ENCODE measurements at regions not wholly inside any gene's neighbourhood (a gene's known extent, or its start where the extent isn't known, plus 50 kb on each side); places are given as distances from the start of the nearest gene placed in this dataset.

- Histone ChIP-seq H3K4me3 (ENCODE audit: low read depth, low read length) (no peak overlapping the region), H3K36me3 (ENCODE audit: insufficient read depth) (no peaks in the 10 kb centered on the region), H3K27ac (ENCODE audit: low read depth) (no peak overlapping the region), H3K4me1 (ENCODE audit: insufficient read depth) (no peaks in the 10 kb centered on the region)
- no peak for DNase-seq (ENCODE audit: extremely low spot score)
- 91% methylated on average over 2 of the region's 2 CpGs for WGBS
Measured at GRCh38 chr13:91058066-91058465, 289.4 kb upstream of the MIR17HG start.

- DNase-seq (ENCODE audit: extremely low spot score), result no peak
- Histone ChIP-seq H3K4me1 (ENCODE audit: insufficient read depth) (no peaks in the 10 kb centered on the region), H3K4me3 (ENCODE audit: low read depth, low read length) (no peak overlapping the region), H3K36me3 (ENCODE audit: insufficient read depth) (no peaks in the 10 kb centered on the region), H3K27ac (ENCODE audit: low read depth) (no peak overlapping the region)
Measured at GRCh38 chr13:91058919-91059318, 288.6 kb upstream of the MIR17HG start.

- 72% methylated on average over 4 of the region's 4 CpGs for WGBS
- H3K4me1 ChIP-seq (ENCODE audit: insufficient read depth), result no peaks in the 10 kb centered on the region
- no peaks in the 10 kb centered on the region for H3K36me3 ChIP-seq (ENCODE audit: insufficient read depth)
- DNase-seq (ENCODE audit: extremely low spot score), result no peak
- no peak overlapping the region for H3K27ac ChIP-seq (ENCODE audit: low read depth)
- no peak overlapping the region for H3K4me3 ChIP-seq (ENCODE audit: low read depth, low read length)
Measured at GRCh38 chr13:91066745-91067144, 280.7 kb upstream of the MIR17HG start.

GRCh38 chr13:91072486-91072885, 275.0 kb upstream of the MIR17HG start:
- 89% methylated on average over 2 of the region's 2 CpGs for WGBS
- no peaks in the 10 kb centered on the region for H3K36me3 ChIP-seq (ENCODE audit: insufficient read depth)
- DNase-seq (ENCODE audit: extremely low spot score), result no peak
- no peak overlapping the region for H3K4me3 ChIP-seq (ENCODE audit: low read depth, low read length)
- H3K27ac ChIP-seq (ENCODE audit: low read depth), result no peak overlapping the region
- H3K4me1 ChIP-seq (ENCODE audit: insufficient read depth), result no peaks in the 10 kb centered on the region

- DNase-seq (ENCODE audit: extremely low spot score), result no peak
- Histone ChIP-seq H3K4me3 (ENCODE audit: low read depth, low read length) (no peak overlapping the region), H3K4me1 (ENCODE audit: insufficient read depth) (no peaks in the 10 kb centered on the region), H3K27ac (ENCODE audit: low read depth) (no peak overlapping the region), H3K36me3 (ENCODE audit: insufficient read depth) (no peaks in the 10 kb centered on the region)
- 95% methylated on average over 2 of the region's 2 CpGs for WGBS
Measured at GRCh38 chr13:91074091-91074490, 273.4 kb upstream of the MIR17HG start.

- no peaks in the 10 kb centered on the region for H3K4me1 ChIP-seq (ENCODE audit: insufficient read depth)
- WGBS, result 96% methylated on average over 2 of the region's 2 CpGs
- no peaks in the 10 kb centered on the region for H3K36me3 ChIP-seq (ENCODE audit: insufficient read depth)
- DNase-seq (ENCODE audit: extremely low spot score), result no peak
- H3K27ac ChIP-seq (ENCODE audit: low read depth), result no peak overlapping the region
- no peak overlapping the region for H3K4me3 ChIP-seq (ENCODE audit: low read depth, low read length)
Measured at GRCh38 chr13:91076830-91077229, 270.7 kb upstream of the MIR17HG start.

GRCh38 chr13:91078093-91078679, 269.3 kb upstream of the MIR17HG start:
- 27% methylated on average over 4 of the region's 4 CpGs for WGBS
- DNase-seq (ENCODE audit: extremely low spot score), result no peak
- H3K36me3 ChIP-seq (ENCODE audit: insufficient read depth), result no peaks in the 10 kb centered on the region

GRCh38 chr13:91079176-91079575, 268.3 kb upstream of the MIR17HG start:
- Histone ChIP-seq H3K4me3 (ENCODE audit: low read depth, low read length) (no peak overlapping the region), H3K36me3 (ENCODE audit: insufficient read depth) (no peaks in the 10 kb centered on the region), H3K27ac (ENCODE audit: low read depth) (no peak overlapping the region), H3K4me1 (ENCODE audit: insufficient read depth) (no peaks in the 10 kb centered on the region)
- 84% methylated on average over 2 of the region's 2 CpGs for WGBS
- no peak for DNase-seq (ENCODE audit: extremely low spot score)

More at GRCh38 chr13:91078093-91078679, 269.3 kb upstream of the MIR17HG start:
- H3K4me1 ChIP-seq (ENCODE audit: insufficient read depth), result no peaks in the 10 kb centered on the region
- no peak overlapping the region for H3K27ac ChIP-seq (ENCODE audit: low read depth)
- no peak overlapping the region for H3K4me3 ChIP-seq (ENCODE audit: low read depth, low read length)

- Histone ChIP-seq H3K36me3 (ENCODE audit: insufficient read depth) (no peaks in the 10 kb centered on the region), H3K4me3 (ENCODE audit: low read depth, low read length) (no peak overlapping the region), H3K27ac (ENCODE audit: low read depth) (no peak overlapping the region), H3K4me1 (ENCODE audit: insufficient read depth) (no peaks in the 10 kb centered on the region)
- 45% methylated on average over 1 of the region's 1 CpG for WGBS
- no peak for DNase-seq (ENCODE audit: extremely low spot score)
Measured at GRCh38 chr13:91085127-91085526, 262.4 kb upstream of the MIR17HG start.

GRCh38 chr13:91086936-91087716, 260.4 kb upstream of the MIR17HG start:
- WGBS, result 41% methylated on average over 2 of the region's 2 CpGs
- Histone ChIP-seq H3K27ac (ENCODE audit: low read depth) (no peak overlapping the region), H3K4me3 (ENCODE audit: low read depth, low read length) (no peak overlapping the region), H3K36me3 (ENCODE audit: insufficient read depth) (no peaks in the 10 kb centered on the region), H3K4me1 (ENCODE audit: insufficient read depth) (no peaks in the 10 kb centered on the region)
- DNase-seq (ENCODE audit: extremely low spot score), result no peak

GRCh38 chr13:91097269-91097668, 250.2 kb upstream of the MIR17HG start:
- WGBS, result 84% methylated on average over 5 of the region's 5 CpGs
- no peaks in the 10 kb centered on the region for H3K36me3 ChIP-seq (ENCODE audit: insufficient read depth)
- no peak overlapping the region for H3K4me3 ChIP-seq (ENCODE audit: low read depth, low read length)
- no peak overlapping the region for H3K27ac ChIP-seq (ENCODE audit: low read depth)
- no peaks in the 10 kb centered on the region for H3K4me1 ChIP-seq (ENCODE audit: insufficient read depth)
- DNase-seq (ENCODE audit: extremely low spot score), result no peak

- Histone ChIP-seq H3K27ac (ENCODE audit: low read depth) (no peak overlapping the region), H3K36me3 (ENCODE audit: insufficient read depth) (no peaks in the 10 kb centered on the region), H3K4me3 (ENCODE audit: low read depth, low read length) (no peak overlapping the region), H3K4me1 (ENCODE audit: insufficient read depth) (no peaks in the 10 kb centered on the region)
- no peak for DNase-seq (ENCODE audit: extremely low spot score)
- WGBS, result 88% methylated on average over 1 of the region's 1 CpG
Measured at GRCh38 chr13:91099877-91100276, 247.6 kb upstream of the MIR17HG start.

GRCh38 chr13:91100944-91101343, 246.5 kb upstream of the MIR17HG start:
- Histone ChIP-seq H3K36me3 (ENCODE audit: insufficient read depth) (no peaks in the 10 kb centered on the region), H3K27ac (ENCODE audit: low read depth) (no peak overlapping the region), H3K4me3 (ENCODE audit: low read depth, low read length) (no peak overlapping the region), H3K4me1 (ENCODE audit: insufficient read depth) (no peaks in the 10 kb centered on the region)
- no peak for DNase-seq (ENCODE audit: extremely low spot score)

GRCh38 chr13:91101381-91101780, 246.1 kb upstream of the MIR17HG start:
- Histone ChIP-seq H3K4me3 (ENCODE audit: low read depth, low read length) (no peak overlapping the region), H3K4me1 (ENCODE audit: insufficient read depth) (no peaks in the 10 kb centered on the region), H3K27ac (ENCODE audit: low read depth) (no peak overlapping the region), H3K36me3 (ENCODE audit: insufficient read depth) (no peaks in the 10 kb centered on the region)
- no peak for DNase-seq (ENCODE audit: extremely low spot score)
- WGBS, result 40% methylated on average over 2 of the region's 2 CpGs

All from urinary bladder (tissue), 3 donors.